Frontal cortex (tissue), 3 donors: ENCODE measurements at regions not wholly inside any gene's neighbourhood (a gene's known extent, or its start where the extent isn't known, plus 50 kb on each side); places are given as distances from the start of the nearest gene placed in this dataset.

Experiments
- DNase-seq, 2 donors: peaks; one replicate each; pipeline ENCODE4 v3.0.0; 2012; ENCODE audit warnings: low spot score in 2 of 2
- FAIRE-seq: peaks from 2 replicates; lab custom pipeline; 2012; peaks lifted over from hg19 to GRCh38; lab: Jason Lieb, UNC
- donor health status: control.
- donor health status: control.
- donor health status: control.

DNA sequence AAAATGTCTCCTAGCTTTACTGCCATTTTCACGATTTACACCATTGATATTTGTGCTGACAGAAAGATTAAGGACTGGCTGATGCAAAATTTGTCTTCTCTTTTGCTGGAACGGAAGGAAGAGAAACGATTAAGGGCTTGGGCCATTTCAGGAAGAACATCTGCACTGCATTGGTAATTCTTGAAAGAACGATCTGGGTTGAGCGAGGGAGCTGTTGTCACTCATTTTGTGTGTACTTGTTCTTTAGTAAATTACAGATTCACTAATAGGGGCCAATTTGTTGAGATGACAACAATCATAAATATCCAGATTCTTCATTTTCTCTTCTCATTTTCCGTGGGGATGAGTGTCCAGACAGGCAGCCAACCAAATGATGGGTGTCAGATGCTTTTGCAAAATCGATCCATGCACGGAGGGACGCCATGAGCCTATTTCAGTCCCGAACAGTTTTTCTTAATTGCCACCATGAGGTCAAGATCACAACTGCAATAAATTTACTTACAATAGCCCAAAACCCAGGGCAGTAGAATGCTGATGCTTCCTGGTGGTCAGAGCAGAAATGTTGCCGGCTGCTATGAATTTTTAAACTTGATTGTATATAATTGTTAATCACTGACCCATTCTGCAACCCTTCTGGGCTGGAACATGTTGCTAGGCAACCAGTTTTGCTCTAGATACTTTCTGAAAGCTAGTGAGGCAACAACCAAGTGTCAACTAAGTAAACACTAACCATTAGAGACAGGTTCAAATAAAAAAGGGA lies 132.4 kb upstream of the TIAM1 start:
- FAIRE-seq: no peak
- DNase-seq: no peak

DNA sequence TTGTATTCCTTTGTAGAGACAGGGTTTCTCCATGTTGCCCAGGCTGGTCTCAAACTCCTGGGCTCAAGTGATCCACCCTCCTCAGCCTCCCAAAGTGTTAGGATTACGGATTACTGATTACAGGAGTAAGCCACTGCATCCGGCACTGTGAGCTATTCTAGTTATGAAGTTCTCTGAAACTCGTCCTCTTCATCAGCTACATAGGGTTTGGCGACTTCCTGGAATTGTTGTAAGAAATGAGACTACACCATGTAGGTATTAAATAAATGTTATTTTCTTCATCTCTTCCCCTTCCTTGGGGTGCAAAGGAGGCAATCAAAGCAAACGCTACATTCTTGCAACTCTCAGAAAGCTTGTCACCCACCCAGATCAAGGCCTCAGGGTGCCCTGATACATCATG lies 131.2 kb upstream of the TIAM1 start:
- FAIRE-seq (no peak), DNase-seq (no peak)

DNA sequence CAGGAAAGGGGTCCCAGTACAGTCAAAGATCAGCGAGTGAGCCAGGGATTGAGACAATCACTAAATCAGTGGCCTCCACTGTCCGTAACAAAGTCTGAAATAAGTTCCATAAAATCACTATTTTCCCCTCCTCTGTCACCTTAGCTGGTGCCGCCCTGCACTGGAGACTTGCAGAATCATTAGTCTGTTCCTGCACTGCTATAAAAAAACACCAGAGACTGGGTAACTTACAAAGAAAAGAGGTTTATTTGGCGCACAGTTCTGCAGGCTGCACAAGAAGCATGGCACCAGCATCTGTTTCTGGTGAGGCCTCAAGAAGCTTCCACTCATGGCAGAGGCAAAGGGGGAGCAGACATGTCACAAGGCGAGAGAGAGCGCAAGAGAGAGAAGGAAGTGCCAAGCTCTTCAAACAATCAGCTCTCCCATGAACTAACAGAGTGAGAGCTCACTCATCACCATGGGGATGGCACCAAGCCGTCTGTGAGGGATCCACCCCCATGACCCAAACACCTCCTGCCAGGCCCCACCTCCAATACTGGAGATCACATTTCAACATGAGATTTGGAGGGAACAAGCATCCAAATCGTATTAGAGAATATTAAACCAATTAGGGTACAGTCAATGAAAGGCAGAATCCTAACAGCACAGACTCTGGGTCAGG lies 129.8 kb upstream of the TIAM1 start:
- no peak for DNase-seq
- FAIRE-seq: no peak

DNA sequence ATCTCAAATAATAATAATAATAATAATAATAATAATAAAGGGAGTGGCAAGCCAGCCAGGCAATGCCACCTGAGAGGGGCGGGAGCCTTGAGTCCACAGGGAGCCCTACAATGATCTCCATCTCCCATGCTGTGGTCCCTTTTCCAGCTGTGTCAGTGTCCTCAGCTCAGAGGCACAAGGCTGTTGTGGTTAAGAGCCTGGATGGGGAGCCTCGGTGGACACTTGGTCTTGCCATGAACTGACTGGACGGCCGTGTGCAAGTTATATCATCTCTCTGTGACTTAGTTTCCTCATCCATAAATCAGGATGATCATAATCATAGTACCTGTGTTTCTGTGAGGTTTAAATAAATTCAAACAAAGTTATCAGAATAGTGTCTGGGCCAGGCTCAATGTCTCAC lies 127.8 kb upstream of the TIAM1 start:
- no peak for DNase-seq
- no peak for FAIRE-seq

DNA sequence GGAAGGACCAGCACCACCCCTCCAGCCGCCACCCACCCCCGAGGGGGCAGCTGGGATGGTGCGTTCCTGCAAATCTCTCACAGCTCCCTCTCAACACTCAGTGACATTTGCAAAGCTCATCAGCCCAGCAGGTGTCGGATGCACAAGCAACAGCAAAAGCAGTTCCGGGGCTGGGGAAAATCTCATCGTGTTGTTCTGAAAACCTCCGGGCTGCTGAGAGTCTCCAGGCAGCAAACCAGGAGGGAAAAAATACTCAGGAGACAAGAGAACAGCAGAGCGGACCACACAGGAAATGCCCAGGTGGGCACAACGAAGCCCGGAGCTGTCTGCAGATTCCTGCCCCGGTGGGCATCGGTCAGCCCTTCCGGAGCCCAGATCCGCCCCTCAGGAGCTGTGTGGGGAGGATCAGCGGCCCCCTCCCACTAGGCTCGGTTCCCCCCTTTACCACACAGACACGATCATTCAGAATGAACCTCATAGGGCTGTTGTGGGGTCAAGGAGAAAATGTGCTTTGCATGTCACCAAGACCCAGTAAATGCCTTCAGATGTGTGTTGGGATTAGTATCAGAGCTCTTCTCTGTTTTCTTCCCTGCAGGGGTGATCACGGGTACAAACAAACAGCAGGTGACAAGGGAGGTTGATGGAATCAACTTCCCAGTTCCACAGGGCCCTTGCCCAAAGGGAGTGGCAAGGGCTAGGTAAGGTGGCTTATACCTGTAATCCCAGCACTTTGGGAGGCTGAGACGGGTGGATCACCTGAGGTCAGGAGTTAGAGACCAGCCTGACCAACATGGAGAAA lies 127.0 kb upstream of the TIAM1 start:
- no peak for FAIRE-seq
- DNase-seq: no peak

DNA sequence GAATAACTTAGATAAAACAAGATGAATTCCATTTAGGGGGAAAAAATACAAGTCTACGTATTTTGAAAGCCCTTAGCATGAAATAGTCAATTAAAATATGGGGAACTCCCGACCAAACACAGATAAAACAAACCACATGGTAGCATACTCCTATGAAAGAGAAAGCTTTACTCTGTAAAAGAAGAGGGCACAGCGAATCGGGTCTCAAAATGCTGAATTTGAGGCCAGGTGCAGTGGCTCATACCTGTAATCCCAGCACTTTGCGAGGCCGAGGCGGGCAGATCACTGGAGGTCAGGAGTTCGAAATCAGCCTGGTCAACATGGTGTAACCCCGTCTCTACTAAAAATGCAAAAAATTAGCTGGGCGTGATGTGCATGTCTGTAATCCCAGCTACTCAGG lies 116.9 kb upstream of the TIAM1 start:
- no peak for DNase-seq
- no peak for FAIRE-seq

DNA sequence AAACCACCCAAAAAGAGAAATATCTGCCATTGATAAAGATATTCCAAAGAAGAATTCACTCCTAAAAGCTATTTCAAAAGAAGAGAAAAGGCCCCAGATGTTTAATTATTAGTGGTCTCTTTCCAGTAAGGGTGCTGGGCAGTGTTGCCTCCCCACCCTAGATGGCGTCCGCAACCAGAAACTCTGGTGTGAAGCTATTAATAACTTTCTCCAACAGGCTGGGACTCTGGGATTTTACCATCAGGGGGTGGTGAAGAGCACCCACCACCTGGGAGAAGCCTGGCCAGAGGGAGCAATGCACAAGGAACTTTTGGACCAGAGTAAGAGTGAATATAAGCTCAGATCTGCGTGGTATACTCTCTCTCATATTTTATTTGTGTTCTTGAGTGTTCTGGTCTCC lies 115.4 kb upstream of the TIAM1 start:
- no peak for DNase-seq
- FAIRE-seq: no peak

DNA sequence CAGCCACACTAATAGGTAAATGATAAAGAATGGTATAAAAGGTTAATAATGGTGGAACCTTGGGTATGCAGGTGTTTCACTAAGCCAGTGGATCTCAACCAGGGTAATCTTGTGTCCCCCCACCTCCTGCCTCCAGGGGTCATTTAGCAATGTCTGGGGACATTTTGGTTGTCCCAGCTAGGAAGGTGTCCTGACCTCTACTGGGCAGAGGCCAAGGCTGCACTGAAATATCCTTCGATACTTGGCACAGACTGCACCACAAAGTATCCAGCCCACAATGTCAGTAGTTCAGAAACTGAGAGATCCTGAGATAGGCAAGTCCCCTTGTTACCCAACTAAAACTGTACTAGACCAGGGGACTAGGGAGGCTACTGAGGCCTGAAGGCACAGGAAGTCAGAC lies 113.6 kb upstream of the TIAM1 start:
- DNase-seq: no peak
- FAIRE-seq: no peak

DNA sequence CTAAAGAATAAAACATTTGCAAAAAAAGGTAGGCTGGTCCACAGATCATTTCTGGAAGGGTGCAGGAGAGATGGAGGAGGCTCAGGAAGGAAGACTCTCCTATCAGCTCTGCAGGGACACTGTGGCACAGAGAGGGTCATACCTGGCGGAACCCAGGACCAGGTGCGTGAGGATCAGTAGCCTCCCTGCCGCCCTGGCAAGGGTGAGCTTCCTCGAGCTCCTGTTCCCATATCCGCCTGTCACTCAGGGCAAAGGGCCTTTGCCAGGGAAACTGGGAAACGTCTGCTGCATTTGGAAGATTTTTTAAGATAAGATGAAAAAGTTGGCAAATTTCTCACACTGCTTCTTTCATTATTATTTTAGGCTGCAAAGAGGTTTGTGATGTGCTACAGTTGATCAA lies 112.1 kb upstream of the TIAM1 start:
- FAIRE-seq (no peak), DNase-seq (no peak)

DNA sequence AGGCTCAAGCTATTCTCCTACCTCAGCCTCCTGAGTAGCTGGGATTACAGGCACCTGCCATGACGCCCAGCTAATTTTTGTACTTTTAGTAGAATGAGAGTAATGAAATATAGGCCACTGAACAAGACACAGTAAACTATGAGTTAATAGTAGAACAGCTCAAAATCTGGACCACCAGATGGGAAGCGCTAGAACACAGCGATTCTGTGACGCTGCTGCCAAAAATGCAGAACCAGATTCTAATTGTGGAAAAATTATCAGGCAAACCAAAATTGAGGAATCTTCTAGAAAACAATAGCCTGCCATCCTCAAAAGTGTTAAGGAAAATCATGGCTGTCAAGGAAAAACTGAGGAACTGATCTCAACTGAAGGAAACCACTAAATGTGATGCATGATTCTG lies 111.4 kb upstream of the TIAM1 start:
- FAIRE-seq (no peak), DNase-seq (no peak)

DNA sequence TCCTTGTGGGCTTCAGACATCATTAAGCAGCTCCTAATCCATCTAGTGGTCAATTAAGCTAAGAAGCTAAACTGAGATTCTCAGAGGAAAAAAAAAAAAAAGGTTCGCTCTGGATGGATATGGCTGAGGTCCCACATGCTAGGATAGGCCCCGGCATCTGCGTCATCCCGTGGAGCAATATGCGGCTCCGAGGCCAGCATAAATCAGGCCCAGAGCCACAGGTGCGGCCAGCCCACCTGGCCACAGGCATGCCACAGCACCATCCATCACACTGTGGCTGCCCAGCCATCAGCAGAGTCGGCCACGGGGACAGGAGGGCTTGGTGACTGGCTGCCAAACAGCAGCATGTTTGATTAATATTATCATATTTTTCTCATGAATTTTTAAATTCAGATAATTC lies 106.9 kb upstream of the TIAM1 start:
- DNase-seq (no peak), FAIRE-seq (no peak)

DNA sequence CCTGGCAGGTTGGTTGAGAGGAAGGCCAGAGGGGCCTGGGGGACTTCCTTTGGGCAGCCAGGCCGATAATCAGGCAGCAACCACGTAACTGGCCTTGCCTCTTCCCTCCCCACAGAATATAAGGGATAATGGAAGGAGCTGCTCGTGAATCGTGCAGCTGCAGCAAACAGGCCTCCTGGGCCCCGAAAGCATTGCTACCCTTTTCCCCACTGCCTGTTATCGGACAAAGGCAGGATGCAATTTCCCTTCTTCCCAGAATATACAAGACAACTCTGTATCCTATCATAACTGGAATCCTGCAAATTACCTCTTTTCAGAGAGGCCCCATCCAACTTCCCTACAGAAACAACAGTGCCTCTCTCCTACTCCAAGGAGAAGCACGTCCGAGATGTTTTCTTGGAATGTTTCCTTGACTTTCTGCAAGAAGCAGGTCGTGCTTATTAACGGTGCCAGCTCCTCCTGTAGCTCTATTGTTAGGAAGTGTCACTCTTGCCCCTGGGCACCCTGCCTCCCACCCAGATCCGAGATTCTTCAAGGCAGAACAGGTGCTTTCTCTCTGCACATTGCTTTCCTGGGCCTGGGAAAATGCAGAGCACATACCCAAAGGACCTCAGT lies 106.0 kb upstream of the TIAM1 start:
- DNase-seq (no peak), FAIRE-seq (no peak)

DNA sequence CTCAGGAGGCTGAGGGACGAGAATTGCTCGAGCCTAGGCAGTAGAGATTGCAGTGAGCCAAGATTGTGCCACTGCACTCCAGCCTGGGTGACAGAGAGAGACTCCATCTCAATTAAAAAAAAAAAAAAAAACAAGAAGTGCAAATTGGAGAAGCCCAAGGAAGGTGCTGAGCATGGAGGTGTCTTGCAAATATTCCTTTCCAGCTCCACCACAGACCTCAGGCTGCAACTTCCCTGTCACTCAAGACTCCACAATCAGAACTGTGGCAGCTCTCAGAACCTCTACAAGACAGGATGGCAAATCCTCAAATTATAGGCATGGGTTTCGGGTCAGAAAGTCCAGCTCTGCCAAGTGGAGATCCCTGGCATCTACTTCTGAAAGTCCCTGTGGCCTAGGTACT lies 104.4 kb upstream of the TIAM1 start:
- FAIRE-seq (no peak), DNase-seq (no peak)

DNA sequence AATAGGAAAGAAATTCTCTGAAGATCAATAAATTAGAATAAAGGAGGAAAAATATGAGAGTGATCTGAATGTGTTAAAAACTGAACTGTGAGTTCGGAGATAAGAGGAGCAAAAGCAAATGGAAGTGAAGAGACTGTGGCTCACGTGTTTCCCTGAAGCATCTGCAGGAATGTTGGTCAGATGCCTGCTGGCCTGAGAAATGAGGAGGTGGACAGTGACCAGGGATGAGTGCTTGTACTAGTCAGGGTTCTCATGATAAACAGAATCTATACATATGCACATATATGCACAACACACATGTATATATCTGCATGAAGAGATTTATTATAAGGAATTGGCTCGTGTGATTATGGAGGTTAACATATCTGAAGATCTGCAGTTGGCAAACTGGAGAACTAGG lies 103.4 kb upstream of the TIAM1 start:
- FAIRE-seq: no peak

DNA sequence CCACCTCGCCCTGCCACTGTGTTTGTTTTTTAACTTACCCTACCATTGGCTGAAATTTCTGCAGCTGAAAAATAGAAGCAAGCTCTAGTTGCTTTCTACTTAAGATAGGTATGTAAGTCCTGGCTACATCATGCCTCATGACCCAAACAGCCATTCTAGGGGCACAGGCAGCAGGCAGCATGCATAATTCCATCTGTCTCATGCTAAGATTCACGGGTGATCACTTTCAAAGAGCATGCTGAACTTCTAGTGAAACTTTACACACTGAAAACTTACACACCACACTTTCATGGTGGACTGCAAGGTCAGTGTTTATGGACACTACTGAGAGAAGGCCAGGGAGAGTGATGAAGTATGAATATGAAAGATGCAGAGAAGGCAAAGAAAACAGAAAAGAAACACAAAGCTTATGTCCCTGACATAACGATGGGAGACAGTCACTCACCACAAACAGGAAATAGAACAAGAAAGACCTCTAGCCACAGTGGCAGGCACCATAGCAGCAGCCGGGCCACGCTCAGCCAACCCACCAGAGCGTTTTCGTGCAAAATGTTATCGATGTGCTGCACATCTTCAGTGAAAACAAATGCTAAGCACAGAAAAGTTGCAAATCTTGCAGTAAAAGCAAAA lies 102.3 kb upstream of the TIAM1 start:
- DNase-seq: no peak

More for the DNA sequence above, 103.4 kb upstream of the TIAM1 start:
- no peak for DNase-seq

DNA sequence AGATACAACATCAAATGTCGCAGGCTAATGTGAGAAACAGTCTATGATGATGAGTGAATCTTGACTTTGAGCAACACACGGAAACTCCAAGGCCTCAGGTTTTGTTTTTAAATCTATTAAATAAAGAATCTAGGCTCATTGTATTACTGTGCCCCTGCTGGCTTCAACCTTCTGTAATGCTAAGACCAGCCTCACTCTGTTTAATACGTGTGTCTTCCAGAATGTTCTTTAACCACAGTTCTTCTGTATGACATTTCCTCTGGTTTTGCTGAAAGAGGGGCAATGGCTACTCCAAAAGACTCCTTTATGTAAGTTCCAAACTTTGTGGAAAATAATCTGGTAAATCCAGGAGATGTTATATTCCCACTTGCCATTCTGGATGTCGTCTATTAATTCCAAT lies 101.1 kb upstream of the TIAM1 start:
- FAIRE-seq (no peak), DNase-seq (no peak)

More for the DNA sequence above, 102.3 kb upstream of the TIAM1 start:
- no peak for FAIRE-seq

DNA sequence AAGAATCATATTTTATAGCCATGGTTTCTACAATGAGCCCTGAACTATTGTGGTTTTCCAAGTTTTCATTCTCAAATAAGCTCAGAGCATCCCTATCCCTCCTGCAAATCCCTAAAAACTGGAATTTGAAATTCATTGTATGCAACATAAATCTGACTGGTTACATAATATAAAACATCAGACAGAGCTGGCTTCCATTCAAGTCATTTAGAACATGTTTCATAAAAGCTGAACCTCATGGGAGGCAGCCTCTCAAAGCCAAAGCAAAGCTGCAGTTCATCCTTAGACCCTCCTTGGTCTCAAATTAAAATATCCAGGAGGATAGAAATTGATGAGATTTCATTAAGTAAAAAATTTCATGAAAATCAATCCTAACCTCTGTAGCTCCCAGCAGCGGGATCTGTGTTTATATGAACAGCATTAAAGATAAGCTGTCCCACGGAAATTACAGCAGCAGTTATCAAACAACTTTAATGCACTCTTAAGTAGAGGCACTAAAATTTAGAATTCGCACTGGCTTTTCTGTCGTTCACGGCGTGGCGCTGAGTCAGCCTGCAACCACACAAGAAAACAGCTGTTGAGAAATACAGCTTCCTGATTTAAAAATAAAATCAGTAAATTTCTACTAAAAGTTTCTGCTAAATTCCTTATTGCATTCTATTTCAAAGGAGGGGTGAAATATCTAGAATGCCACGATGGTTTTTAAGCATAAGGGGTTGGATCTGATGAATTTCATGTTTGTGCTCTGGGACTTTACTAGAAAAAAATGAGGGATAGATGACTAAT lies 99.9 kb upstream of the TIAM1 start:
- DNase-seq (no peak), FAIRE-seq (no peak)

DNA sequence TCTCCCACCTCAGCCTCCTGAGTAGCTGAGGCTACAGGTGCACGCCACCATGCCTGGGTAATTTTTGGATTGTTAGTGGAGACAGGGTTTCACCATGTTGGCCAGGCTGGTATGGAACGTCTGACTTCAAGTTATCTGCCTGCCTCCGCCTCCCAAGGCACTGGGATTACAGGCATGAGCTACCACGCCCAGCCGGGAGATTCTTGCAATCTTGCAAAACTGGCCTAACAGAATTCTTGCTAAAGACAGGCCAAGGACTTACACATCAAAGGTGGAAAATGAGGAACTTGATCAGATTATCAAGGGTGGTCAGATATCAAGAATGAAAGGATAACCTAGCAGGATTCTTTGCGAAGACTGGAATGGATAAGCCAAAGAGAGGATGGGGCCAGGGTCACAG lies 98.3 kb upstream of the TIAM1 start:
- FAIRE-seq: no peak
- no peak for DNase-seq

DNA sequence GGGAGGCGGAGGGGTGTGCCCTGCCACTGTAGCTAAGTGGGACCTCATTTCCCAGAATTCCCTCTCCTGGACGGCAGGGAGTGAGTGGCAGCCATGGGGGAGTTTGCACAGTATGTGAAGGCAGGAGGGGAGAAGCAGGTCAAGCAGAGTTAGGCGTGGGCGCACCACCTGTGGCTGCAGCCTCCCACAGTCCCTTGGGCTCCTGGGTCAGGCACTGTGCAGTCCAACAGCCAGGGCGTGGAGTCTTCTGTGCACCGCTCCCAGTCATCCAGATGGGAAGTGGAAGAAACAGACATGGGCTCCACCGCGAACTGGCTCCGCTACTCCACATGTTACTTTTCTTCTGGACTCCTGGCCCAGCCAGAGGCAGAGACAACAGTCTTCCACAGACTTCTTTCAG lies 85.4 kb upstream of the TIAM1 start:
- FAIRE-seq (no peak), DNase-seq (no peak)
